ENCODE measurements at regions not wholly inside any gene's neighbourhood (a gene's known extent, or its start where the extent isn't known, plus 50 kb on each side); places are given as distances from the start of the nearest gene placed in this dataset.

DNA sequence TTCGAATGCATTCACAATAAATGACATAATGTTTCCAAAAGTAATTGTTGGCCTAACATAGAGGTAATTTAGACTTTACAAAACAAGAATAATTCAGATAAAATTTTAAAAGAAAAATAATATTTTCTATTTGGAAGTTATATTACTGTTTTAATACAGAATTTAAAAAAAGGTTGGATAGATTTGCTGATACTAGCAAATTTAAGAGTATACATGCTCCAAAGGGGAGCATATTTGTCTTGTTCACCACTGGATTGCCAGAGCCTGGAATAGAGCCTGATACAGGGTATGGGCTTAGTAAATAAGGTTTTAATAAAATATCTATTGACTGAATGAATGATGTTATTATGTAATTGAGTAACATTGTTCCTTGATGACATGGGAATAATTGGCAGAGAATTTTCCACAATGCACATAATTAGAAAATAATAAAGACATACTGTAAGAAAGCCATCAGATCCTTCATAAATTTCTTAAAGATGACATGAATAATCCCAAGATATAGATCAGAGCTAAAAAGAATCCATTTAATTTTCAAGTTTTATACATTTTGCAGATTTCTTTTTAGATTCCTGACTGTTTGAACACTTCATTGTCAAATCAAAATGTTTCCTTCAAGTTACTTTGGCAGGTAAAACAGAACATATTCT lies 305.3 kb downstream of the SLC6A15 start:
- TF ChIP-seq POLR2AphosphoS5 (IDR thresholded peaks at IDR 0.05; ENCODE audit: borderline replicate concordance, low read depth, low read length) = no peak
- no peak for TF ChIP-seq EZH2 (IDR thresholded peaks at IDR 0.05)
